CD14-positive monocyte (primary cell): ENCODE measurements at regions not wholly inside any gene's neighbourhood (a gene's known extent, or its start where the extent isn't known, plus 50 kb on each side); places are given as distances from the start of the nearest gene placed in this dataset.

Source experiments
- DNase-seq, 3 donors: peaks; one replicate each; pipeline ENCODE4 v3.0.0-alpha.2; 2011 to 2022
- H2AFZ ChIP-seq: 2 replicates; pipeline ENCODE4 v1.6.0; 2012; ENCODE audit warnings: mild to moderate bottlenecking, low read depth, low read length, inconsistent platforms; ENCODE audit not compliant: insufficient read depth, poor library complexity, severe bottlenecking
- H3K27ac ChIP-seq, 2 donors: 1 replicate in 1 of 2; 2 replicates in 1 of 2; pipeline ENCODE4 v1.5.1; 2012 to 2013; ENCODE audit warnings: low read length in 2 of 2, control low read depth in 1 of 2, inconsistent platforms in 1 of 2, low read depth in 1 of 2, mild to moderate bottlenecking in 1 of 2
- H3K27me3 ChIP-seq, 2 donors: one replicate each; pipeline versions ENCODE4 v1.6.0 to v1.6.1; 2011 to 2013; ENCODE audit warnings: low read length in 2 of 2; ENCODE audit not compliant: control insufficient read depth in 2 of 2, insufficient read depth in 2 of 2
- H3K36me3 ChIP-seq, 2 donors: replicated peaks in 1 of 2; 1 replicate in 1 of 2; 2 replicates in 1 of 2; pipeline versions ENCODE4 v1.5.1 to v1.6.1; 2012 to 2013; ENCODE audit warnings: low read length in 2 of 2, control low read depth in 1 of 2, inconsistent platforms in 1 of 2, mild to moderate bottlenecking in 1 of 2; ENCODE audit not compliant: insufficient read depth in 2 of 2, control insufficient read depth in 1 of 2
- H3K4me1 ChIP-seq, 2 donors: 1 replicate in 1 of 2; 2 replicates in 1 of 2; pipeline versions ENCODE4 v1.5.1 to v1.6.1; 2012 to 2013; ENCODE audit warnings: low read length in 2 of 2, control low read depth in 1 of 2, inconsistent platforms in 1 of 2, mild to moderate bottlenecking in 1 of 2, moderate library complexity in 1 of 2; ENCODE audit not compliant: insufficient read depth in 2 of 2, control insufficient read depth in 1 of 2
- H3K4me2 ChIP-seq: replicated peaks from 2 replicates; pipeline ENCODE3; 2012; ENCODE audit warnings: low read length, moderate library complexity, mild to moderate bottlenecking; ENCODE audit not compliant: poor library complexity, severe bottlenecking; ENCODE audit errors: extremely low read depth
- H3K4me3 ChIP-seq, 3 experiments: fragments of 200-600 bp in 1 of 3; sonication (generic) in 1 of 3; replicated peaks in 1 of 3; 1 replicate in 2 of 3; 2 replicates in 1 of 3; pipeline ENCODE4 v1.5.1; 2011 to 2013; ENCODE audit warnings: low read length in 3 of 3, mild to moderate bottlenecking in 3 of 3, control low read depth in 2 of 3, low read depth in 2 of 3, inconsistent platforms in 1 of 3, moderate library complexity in 1 of 3
- H3K79me2 ChIP-seq: 2 replicates; pipeline ENCODE4 v1.6.0; 2012; ENCODE audit warnings: mild to moderate bottlenecking, control low read depth, inconsistent platforms, low read length, moderate library complexity; ENCODE audit not compliant: insufficient read depth
- H3K9ac ChIP-seq: 2 replicates; pipeline ENCODE4 v1.6.0; 2017; ENCODE audit warnings: low read length, mild to moderate bottlenecking; ENCODE audit not compliant: insufficient read depth, poor library complexity, severe bottlenecking
- H3K9me3 ChIP-seq, 2 donors: replicated peaks in 1 of 2; 1 replicate in 1 of 2; 2 replicates in 1 of 2; pipeline versions ENCODE4 v1.5.1 to v1.6.1; 2012 to 2013; ENCODE audit warnings: low read length in 2 of 2, control low read depth in 1 of 2; ENCODE audit not compliant: control insufficient read depth in 1 of 2, insufficient read depth in 1 of 2
- H4K20me1 ChIP-seq: 2 replicates; pipeline ENCODE4 v1.6.0; 2012; ENCODE audit warnings: mild to moderate bottlenecking, low read length, control low read depth, moderate library complexity; ENCODE audit not compliant: insufficient read depth
- H3K27ac Mint-ChIP-seq, 7 donors: one replicate each; pipeline ENCODE4 v1.8.0; 2020; ENCODE audit warnings: mild to moderate bottlenecking in 7 of 7, mixed read lengths in 7 of 7, moderate library complexity in 6 of 7, inconsistent platforms in 2 of 7
- H3K27me3 Mint-ChIP-seq, 3 donors: one replicate each; pipeline ENCODE4 v1.8.0; 2021 to 2022; ENCODE audit warnings: low read depth in 3 of 3, mild to moderate bottlenecking in 3 of 3, mixed read lengths in 3 of 3, moderate library complexity in 3 of 3, inconsistent platforms in 1 of 3
- H3K36me3 Mint-ChIP-seq, 2 donors: one replicate each; pipeline ENCODE4 v1.8.0; 2020; ENCODE audit warnings: mixed read lengths in 2 of 2, inconsistent platforms in 1 of 2, mild to moderate bottlenecking in 1 of 2
- H3K4me1 Mint-ChIP-seq: one replicate; pipeline ENCODE4 v1.8.0; 2020; ENCODE audit warnings: mild to moderate bottlenecking, mixed read lengths
- H3K4me3 Mint-ChIP-seq, 2 donors: one replicate each; pipeline ENCODE4 v1.8.0; 2020; ENCODE audit warnings: mild to moderate bottlenecking in 2 of 2, mixed read lengths in 2 of 2, moderate library complexity in 1 of 2
- H3K9me3 Mint-ChIP-seq, 7 donors: one replicate each; pipeline ENCODE4 v1.8.0; 2020 to 2022; ENCODE audit warnings: mixed read lengths in 7 of 7, mild to moderate bottlenecking in 6 of 7, moderate library complexity in 6 of 7, inconsistent platforms in 2 of 7
- CTCF ChIP-seq: fragments of 200-600 bp; IDR thresholded peaks from one replicate; pipeline ENCODE4 v1.8.0; 2022; ENCODE audit warnings: antibody characterized with exemption, mild to moderate bottlenecking
- WGBS: methylation state at CpG from one replicate; pipeline ENCODE4 v1.1.5; 2013; ENCODE audit warnings: missing lambda C conversion rate; ENCODE audit not compliant: insufficient coverage; 5-methylcytosine and 5-hydroxymethylcytosine counted together
- intact Hi-C, 2 donors: fragments of 100-400 bp; cut with micrococcal nuclease; formaldehyde crosslinking; loops; one replicate each; pipeline versions ENCODE4 v1.15.0 to v1.15.1; 2023

DNA sequence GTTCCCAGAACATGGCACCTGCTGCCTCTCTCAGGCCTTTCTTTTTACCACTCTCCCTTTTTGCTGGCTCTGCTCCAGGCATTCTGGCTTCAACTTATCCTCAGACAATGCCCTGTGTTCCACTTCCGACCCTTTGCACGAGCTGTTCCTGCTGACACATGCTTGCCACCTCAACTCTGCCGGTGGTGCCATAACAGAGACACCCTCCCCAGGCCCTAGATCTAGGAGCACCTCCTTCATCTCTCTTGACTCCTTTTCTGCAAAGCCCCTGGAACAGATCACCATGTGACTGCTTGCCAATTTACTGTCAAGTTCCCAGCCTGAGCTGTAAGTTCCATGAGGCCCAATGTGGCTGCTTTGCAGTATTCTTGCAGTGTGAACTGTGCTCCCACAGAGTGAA lies 256.0 kb upstream of the MKI67 start:
- Mint-ChIP-seq H3K9me3 (peaks cover 0 to 1% (median 0%) of the 10 kb centered on the region in 7 donors), H3K4me1 (no peaks in the 10 kb centered on the region), H3K27ac (no peak overlapping the region), H3K27me3 (peaks cover 0 to 9% (median 4%) of the 10 kb centered on the region in 3 donors), H3K36me3 (no peaks in the 10 kb centered on the region), H3K4me3 (no peak overlapping the region)
- TF ChIP-seq CTCF, result no peak
- no peaks in the 10 kb centered on the region for H3K27me3 ChIP-seq
- no peak overlapping the region for H3K4me3 ChIP-seq
- H2AFZ ChIP-seq, result no peak overlapping the region
- 78% methylated on average over 3 of the region's 3 CpGs for WGBS
- intact Hi-C loops, result no loop called here
- no peaks in the 10 kb centered on the region for H4K20me1 ChIP-seq
- no peak overlapping the region for H3K9ac ChIP-seq
- no peak for DNase-seq
- no peaks in the 10 kb centered on the region for H3K36me3 ChIP-seq
- H3K9me3 ChIP-seq, result no peaks in the 10 kb centered on the region
- H3K79me2 ChIP-seq, result no peaks in the 10 kb centered on the region
- H3K27ac ChIP-seq, result no peak overlapping the region
- H3K4me1 ChIP-seq, result no peaks in the 10 kb centered on the region
- no peak overlapping the region for H3K4me2 ChIP-seq

DNA sequence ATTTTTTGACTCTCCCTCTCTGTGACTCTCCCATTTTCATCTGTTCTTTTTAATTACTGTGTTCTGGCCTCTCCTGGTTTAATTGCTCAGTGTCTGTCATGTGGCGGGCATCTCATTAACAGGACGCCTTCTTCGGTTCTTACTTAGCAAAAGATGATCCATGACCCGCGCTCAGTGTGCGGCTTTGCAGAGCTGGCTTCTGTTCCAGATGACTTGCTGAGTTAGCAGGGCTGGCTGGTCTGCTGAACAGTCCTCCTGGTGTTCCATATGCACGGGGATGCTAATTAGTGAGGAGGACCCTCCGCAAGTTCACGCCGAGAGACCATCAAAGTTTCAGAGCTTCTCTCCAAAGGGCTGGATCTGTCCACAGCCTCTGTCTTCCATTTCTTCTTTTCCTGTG lies 258.6 kb upstream of the MKI67 start:
- no peaks in the 10 kb centered on the region for H3K27me3 ChIP-seq
- intact Hi-C loops, result no loop called here
- Mint-ChIP-seq H3K4me1 (no peaks in the 10 kb centered on the region), H3K27me3 (peaks cover 0 to 6% (median 4%) of the 10 kb centered on the region in 3 donors), H3K9me3 (peaks cover 0 to 1% (median 0%) of the 10 kb centered on the region in 7 donors), H3K36me3 (no peaks in the 10 kb centered on the region), H3K27ac (no peak overlapping the region), H3K4me3 (no peak overlapping the region)
- H3K9ac ChIP-seq, result no peak overlapping the region
- no peak overlapping the region for H3K4me3 ChIP-seq
- no peak overlapping the region for H2AFZ ChIP-seq
- H3K79me2 ChIP-seq, result no peaks in the 10 kb centered on the region
- no peak overlapping the region for H3K27ac ChIP-seq
- no peaks in the 10 kb centered on the region for H4K20me1 ChIP-seq
- no peak overlapping the region for H3K4me2 ChIP-seq
- H3K4me1 ChIP-seq, result no peaks in the 10 kb centered on the region
- WGBS, result 93% methylated on average over 7 of the region's 10 CpGs
- no peak for DNase-seq
- H3K9me3 ChIP-seq, result no peaks in the 10 kb centered on the region
- no peak for TF ChIP-seq CTCF
- H3K36me3 ChIP-seq, result no peaks in the 10 kb centered on the region
